Keratinocyte (primary cell): ENCODE measurements at regions not wholly inside any gene's neighbourhood (a gene's known extent, or its start where the extent isn't known, plus 50 kb on each side); places are given as distances from the start of the nearest gene placed in this dataset.

Source experiments
- DNase-seq: peaks from one replicate; pipeline ENCODE4 v3.0.0-alpha.2; 2011; ENCODE audit warnings: low read depth, missing footprints, low spot score
- FAIRE-seq: peaks from 2 replicates; lab custom pipeline; 2011; peaks lifted over from hg19 to GRCh38; lab: Jason Lieb, UNC
- H2AFZ ChIP-seq: 2 replicates; pipeline ENCODE4 v1.6.0; 2012; ENCODE audit warnings: low read length, control low read depth, inconsistent platforms; ENCODE audit not compliant: control insufficient read depth
- H3K27ac ChIP-seq: 2 replicates; pipeline ENCODE4 v1.5.1; 2011; ENCODE audit warnings: low read length; ENCODE audit not compliant: control insufficient read depth, insufficient read depth
- H3K27me3 ChIP-seq: 3 replicates; pipeline ENCODE4 v1.6.0; 2011; ENCODE audit warnings: low read length; ENCODE audit not compliant: control insufficient read depth, insufficient read depth; ENCODE audit errors: extremely low read depth
- H3K36me3 ChIP-seq, 2 experiments: 2 replicates in 1 of 2; 3 replicates in 1 of 2; pipeline ENCODE4 v1.5.1; 2011; ENCODE audit warnings: low read length in 2 of 2, mild to moderate bottlenecking in 1 of 2; ENCODE audit not compliant: control insufficient read depth in 2 of 2, insufficient read depth in 2 of 2; ENCODE audit errors: extremely low read depth in 1 of 2
- H3K4me1 ChIP-seq: 3 replicates; pipeline ENCODE4 v1.5.1; 2011; ENCODE audit warnings: low read length; ENCODE audit not compliant: control insufficient read depth, insufficient read depth; ENCODE audit errors: extremely low read depth
- H3K4me2 ChIP-seq: 3 replicates; pipeline ENCODE4 v1.6.0; 2011; ENCODE audit warnings: low read depth, low read length; ENCODE audit not compliant: control insufficient read depth, insufficient read depth; ENCODE audit errors: extremely low read depth
- H3K4me3 ChIP-seq, 3 experiments: fragments of 200-600 bp in 1 of 3; sonication (generic) in 1 of 3; 2 replicates in 2 of 3; 3 replicates in 1 of 3; pipeline ENCODE4 v1.5.1; 2011 to 2016; ENCODE audit warnings: low read length in 3 of 3, mild to moderate bottlenecking in 3 of 3, control low read depth in 2 of 3, inconsistent platforms in 1 of 3, low read depth in 1 of 3, mixed read lengths in 1 of 3, mixed run types in 1 of 3, moderate library complexity in 1 of 3; ENCODE audit not compliant: control insufficient read depth in 2 of 3, insufficient read depth in 2 of 3; ENCODE audit errors: extremely low read depth in 1 of 3
- H3K79me2 ChIP-seq: 2 replicates; pipeline ENCODE4 v1.6.0; 2012; ENCODE audit warnings: low read length; ENCODE audit not compliant: control insufficient read depth, insufficient read depth
- H3K9ac ChIP-seq: 3 replicates; pipeline ENCODE4 v1.6.0; 2011; ENCODE audit warnings: low read length; ENCODE audit not compliant: control insufficient read depth, insufficient read depth; ENCODE audit errors: extremely low read depth
- H3K9me1 ChIP-seq: 3 replicates; pipeline ENCODE4 v1.6.0; 2011; ENCODE audit warnings: low read length; ENCODE audit not compliant: control insufficient read depth, insufficient read depth; ENCODE audit errors: extremely low read depth
- H3K9me3 ChIP-seq: 2 replicates; pipeline ENCODE4 v1.5.1; 2012; ENCODE audit warnings: low read depth, low read length; ENCODE audit not compliant: control insufficient read depth
- H4K20me1 ChIP-seq: 3 replicates; pipeline ENCODE4 v1.6.0; 2011; ENCODE audit warnings: low read length; ENCODE audit not compliant: control insufficient read depth, insufficient read depth; ENCODE audit errors: extremely low read depth
- CTCF ChIP-seq, 3 experiments: IDR thresholded peaks in 1 of 3; conservative IDR thresholded peaks in 1 of 3; optimal IDR thresholded peaks in 1 of 3; 2 replicates in 2 of 3; 3 replicates in 1 of 3; pipeline versions ENCODE3 to v1.5.1; 2011; ENCODE audit warnings: low read length in 3 of 3, mild to moderate bottlenecking in 3 of 3, moderate library complexity in 2 of 3, control low read depth in 1 of 3, inconsistent platforms in 1 of 3; ENCODE audit not compliant: insufficient read depth in 2 of 3; ENCODE audit errors: extremely low read depth in 1 of 3
- EZH2 ChIP-seq: IDR thresholded peaks from one replicate; pipeline ENCODE4 v1.6.1; 2012; ENCODE audit warnings: inconsistent platforms, mild to moderate bottlenecking, low read length, moderate library complexity
- dilution Hi-C: fragments of 300-500 bp; cut with MboI; formaldehyde crosslinking; loops from one replicate; pipeline ENCODE4 v1.7.0; 2020; ENCODE audit warnings: low sequenced_read_pairs; ENCODE audit not compliant: extremely low pct_ligation_motif_present

GRCh38 chr5:125181955-125182354 is 435.5 kb upstream of the ZNF608 start:
- H3K4me1 ChIP-seq = no peaks in the 10 kb centered on the region
- no peak for DNase-seq
- no peak for FAIRE-seq
- no peaks in the 10 kb centered on the region for H3K9me1 ChIP-seq
- H3K9me3 ChIP-seq = no peaks in the 10 kb centered on the region
- H3K27me3 ChIP-seq = no peaks in the 10 kb centered on the region
- no peak overlapping the region for H3K9ac ChIP-seq
- H3K4me2 ChIP-seq = no peak overlapping the region
- no peaks in the 10 kb centered on the region for H4K20me1 ChIP-seq
- no peak overlapping the region for H2AFZ ChIP-seq
- H3K79me2 ChIP-seq = no peaks in the 10 kb centered on the region
- dilution Hi-C loops = no loop called here
- H3K4me3 ChIP-seq = no peak overlapping the region
- TF ChIP-seq CTCF (optimal IDR thresholded peaks at IDR 0.05 in 1 of 3, IDR thresholded peaks at IDR 0.05 in 1 of 3, conservative IDR thresholded peaks at IDR 0.05 in 1 of 3; ENCODE audit: extremely low read depth in 1 of 3, insufficient read depth in 2 of 3, low read length in 3 of 3) (no peak), EZH2 (no peak)
- no peaks in the 10 kb centered on the region for H3K36me3 ChIP-seq
- H3K27ac ChIP-seq = no peak overlapping the region

DNA sequence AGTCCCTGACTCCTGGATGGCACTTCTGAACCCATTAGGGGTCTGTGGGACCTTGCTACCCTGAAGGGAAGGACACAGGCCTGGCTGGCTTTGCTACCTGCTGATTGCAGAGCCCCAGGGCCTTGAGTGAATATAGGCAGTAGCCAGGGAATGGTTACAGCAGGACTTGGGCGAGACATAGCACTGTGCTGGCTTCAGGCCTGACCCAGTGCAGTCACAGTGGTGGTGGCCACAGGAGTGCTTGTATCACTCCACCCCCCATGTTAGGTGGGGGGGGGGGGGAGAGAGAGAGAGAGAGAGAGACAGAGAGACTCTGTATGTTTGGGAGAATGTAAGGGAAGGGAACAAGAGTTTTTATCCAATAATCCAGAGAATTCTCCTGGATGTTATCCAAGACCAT is 439.3 kb upstream of the ZNF608 start:
- FAIRE-seq (no peak), DNase-seq (no peak)
- no peaks in the 10 kb centered on the region for H3K79me2 ChIP-seq
- no peaks in the 10 kb centered on the region for H3K36me3 ChIP-seq
- no peaks in the 10 kb centered on the region for H3K9me1 ChIP-seq
- no peak overlapping the region for H3K4me3 ChIP-seq
- no peaks in the 10 kb centered on the region for H3K9me3 ChIP-seq
- H3K4me1 ChIP-seq = no peaks in the 10 kb centered on the region
- H3K9ac ChIP-seq = no peak overlapping the region
- no peaks in the 10 kb centered on the region for H3K27me3 ChIP-seq
- H3K4me2 ChIP-seq = no peak overlapping the region
- H4K20me1 ChIP-seq = no peaks in the 10 kb centered on the region
- H3K27ac ChIP-seq = no peak overlapping the region
- TF ChIP-seq EZH2 = no peak
- no peak for TF ChIP-seq CTCF (optimal IDR thresholded peaks at IDR 0.05 in 1 of 3, IDR thresholded peaks at IDR 0.05 in 1 of 3, conservative IDR thresholded peaks at IDR 0.05 in 1 of 3; ENCODE audit: extremely low read depth in 1 of 3, insufficient read depth in 2 of 3, low read length in 3 of 3)
- dilution Hi-C loops = no loop called here
- no peak overlapping the region for H2AFZ ChIP-seq
